GM12878 (cell line): ENCODE measurements at regions not wholly inside any gene's neighbourhood (a gene's known extent, or its start where the extent isn't known, plus 50 kb on each side); places are given as distances from the start of the nearest gene placed in this dataset.

Experiments
- ATAC-seq: fragments of 200-7000 bp; cut with Tn5 transposase; 3 replicates; pipeline ENCODE4 v1.9.1; 2020; ENCODE audit warnings: mild to moderate bottlenecking, moderate library complexity
- BruUV-seq: library from RNA; stranded (reverse); fragments of 400-500 nt; replicated peaks from 2 replicates; lab custom pipeline; 2021; lab: Mats Ljungman, UMichigan
- CTCF ChIA-PET: fragments of 300-600 bp; sonication (Branson Sonifier 250); formaldehyde crosslinking; extraction: SDS; loops from one replicate; lab custom pipeline; 2021; ENCODE audit warnings: inconsistent platforms; lab: Yijun Ruan, JAX
- POLR2A ChIA-PET: fragments of 350-600 bp; formaldehyde crosslinking; extraction: SDS; loops from one replicate; lab custom pipeline; 2021; ENCODE audit warnings: inconsistent platforms; lab: Charles Lee
- RAD21 ChIA-PET: fragments of 300-600 bp; sonication (Branson Sonifier 250); formaldehyde crosslinking; loops from one replicate; lab custom pipeline; 2023; ENCODE audit warnings: antibody characterized with exemption; ENCODE audit not compliant: unreplicated experiment; lab: Charles Lee
- SMC1A ChIA-PET: fragments of 300-600 bp; sonication (Branson Sonifier 250); formaldehyde crosslinking; loops from one replicate; lab custom pipeline; 2023; ENCODE audit not compliant: unreplicated experiment, uncharacterized antibody; lab: Charles Lee
- DNase-seq: peaks from one replicate; pipeline ENCODE4 v3.0.0-alpha.2; 2011; ENCODE audit warnings: low read depth, low spot score
- FAIRE-seq: peaks from 3 replicates; lab custom pipeline; 2011; peaks lifted over from hg19 to GRCh38; lab: Jason Lieb, UNC
- H2AFZ ChIP-seq: 2 replicates; pipeline ENCODE4 v1.6.0; 2011; ENCODE audit warnings: low read depth, low read length, control low read depth; ENCODE audit not compliant: control insufficient read depth
- H3K27ac ChIP-seq: 2 replicates; pipeline ENCODE4 v1.5.1; 2011; ENCODE audit warnings: control low read depth; ENCODE audit not compliant: control insufficient read depth, insufficient read depth
- H3K27me3 ChIP-seq, 2 experiments: replicated peaks in 1 of 2; 2 replicates each; pipeline versions ENCODE4 v1.6.0 to v1.6.1; 2011; ENCODE audit warnings: low read length in 1 of 2; ENCODE audit not compliant: control insufficient read depth in 2 of 2, insufficient read depth in 2 of 2
- H3K36me3 ChIP-seq, 2 experiments: 2 replicates each; pipeline ENCODE4 v1.5.1; 2011; ENCODE audit warnings: low read length in 1 of 2; ENCODE audit not compliant: control insufficient read depth in 2 of 2, insufficient read depth in 2 of 2
- H3K4me1 ChIP-seq: 2 replicates; pipeline ENCODE4 v1.6.1; 2011; ENCODE audit warnings: mild to moderate bottlenecking, low read length, moderate library complexity, mixed read lengths; ENCODE audit not compliant: control insufficient read depth, insufficient read depth
- H3K4me2 ChIP-seq: 2 replicates; pipeline ENCODE4 v1.6.0; 2011; ENCODE audit warnings: control low read depth; ENCODE audit not compliant: control insufficient read depth, insufficient read depth
- H3K4me3 ChIP-seq: fragments of 200-600 bp; sonication (generic); 2 replicates; pipeline ENCODE4 v1.5.1; 2016
- H3K79me2 ChIP-seq: 2 replicates; pipeline ENCODE4 v1.6.0; 2011; ENCODE audit warnings: low read length; ENCODE audit not compliant: control insufficient read depth, insufficient read depth
- H3K9ac ChIP-seq: 2 replicates; pipeline ENCODE4 v1.8.0; 2011; ENCODE audit warnings: low read length, control low read depth, mixed read lengths; ENCODE audit not compliant: control insufficient read depth, insufficient read depth
- H3K9me3 ChIP-seq: replicated peaks from 3 replicates; pipeline ENCODE4 v1.5.1; 2011; ENCODE audit warnings: mild to moderate bottlenecking, low read length; ENCODE audit not compliant: control insufficient read depth, insufficient read depth
- H4K20me1 ChIP-seq: 2 replicates; pipeline ENCODE4 v1.6.0; 2011; ENCODE audit not compliant: control insufficient read depth, insufficient read depth
- BACH1 ChIP-seq: fragments of 450-650 bp; IDR thresholded peaks from 2 replicates; pipeline ENCODE4 v1.6.1; 2017; ENCODE audit warnings: mild to moderate bottlenecking, borderline replicate concordance
- BHLHE40 ChIP-seq, 2 experiments: fragments of 450-650 bp in 1 of 2; IDR thresholded peaks; 2 replicates each; pipeline ENCODE4 v1.6.1; 2011 to 2017; ENCODE audit warnings: low read depth in 2 of 2, borderline replicate concordance in 1 of 2, improper control_type of control experiment in 1 of 2, low read length in 1 of 2, mild to moderate bottlenecking in 1 of 2
- IKZF1 ChIP-seq: fragments of 450-650 bp; conservative IDR thresholded peaks from 2 replicates; pipeline ENCODE4 v1.6.1; 2017; ENCODE audit warnings: antibody characterized with exemption, mild to moderate bottlenecking
- JUNB ChIP-seq: IDR thresholded peaks from 2 replicates; pipeline ENCODE4 v1.6.1; 2016; ENCODE audit warnings: antibody characterized with exemption, mild to moderate bottlenecking
- PAX5 ChIP-seq: IDR thresholded peaks from 2 replicates; pipeline ENCODE4 v1.6.1; 2011; ENCODE audit warnings: low read depth, low read length, borderline replicate concordance
- POLR2A ChIP-seq: IDR thresholded peaks from 2 replicates; pipeline ENCODE4 v1.6.1; 2011; ENCODE audit warnings: low read depth, mild to moderate bottlenecking, low read length
- RAD51 ChIP-seq: fragments of 450-650 bp; IDR thresholded peaks from 2 replicates; pipeline ENCODE4 v1.6.1; 2016; ENCODE audit warnings: moderate library complexity, mild to moderate bottlenecking, inconsistent platforms
- RB1 ChIP-seq: fragments of 450-650 bp; formaldehyde crosslinking; IDR thresholded peaks from 2 replicates; pipeline ENCODE4 v1.6.1; 2017; ENCODE audit warnings: mild to moderate bottlenecking, borderline replicate concordance
- RUNX3 ChIP-seq: IDR thresholded peaks from 2 replicates; pipeline ENCODE4 v1.6.1; 2012; ENCODE audit warnings: low read length, inconsistent platforms
- TARDBP ChIP-seq: IDR thresholded peaks from 2 replicates; pipeline ENCODE4 v1.6.1; 2016; ENCODE audit warnings: borderline replicate concordance
- TBL1XR1 ChIP-seq: IDR thresholded peaks from 2 replicates; pipeline ENCODE4 v1.6.1; 2012; ENCODE audit warnings: low read depth, low read length, improper control_type of control experiment
- TCF7 ChIP-seq: IDR thresholded peaks from 2 replicates; pipeline ENCODE4 v1.6.1; 2014; ENCODE audit warnings: antibody characterized with exemption, borderline replicate concordance
- ZBED1 ChIP-seq: IDR thresholded peaks from 2 replicates; pipeline ENCODE4 v1.6.1; 2016; ENCODE audit warnings: borderline replicate concordance
- ZBTB33 ChIP-seq: fragments of 450-650 bp; IDR thresholded peaks from 2 replicates; pipeline ENCODE4 v1.6.1; 2017; ENCODE audit warnings: mild to moderate bottlenecking
- ZBTB4 ChIP-seq: fragments of 450-650 bp; formaldehyde crosslinking; IDR thresholded peaks from 2 replicates; pipeline ENCODE4 v1.4.0; 2022; ENCODE audit warnings: mild to moderate bottlenecking, moderate library complexity
- WGBS: methylation state at CpG from one replicate; pipeline ENCODE4 v1.1.6; 2016; ENCODE audit warnings: low lambda C conversion rate; ENCODE audit not compliant: insufficient replicate concordance, insufficient coverage; ENCODE audit errors: missing lambda C conversion rate; 5-methylcytosine and 5-hydroxymethylcytosine counted together
- in situ Hi-C: fragments of 300-500 bp; cut with MboI; formaldehyde crosslinking; loops from 9 replicates; pipeline ENCODE4 v1.14.3; 2018; ENCODE audit warnings: mixed read lengths
- intact Hi-C: fragments of 100-400 bp; cut with micrococcal nuclease; formaldehyde crosslinking; loops from one replicate; pipeline ENCODE4 v1.14.2; 2022; ENCODE audit not compliant: unreplicated experiment

DNA sequence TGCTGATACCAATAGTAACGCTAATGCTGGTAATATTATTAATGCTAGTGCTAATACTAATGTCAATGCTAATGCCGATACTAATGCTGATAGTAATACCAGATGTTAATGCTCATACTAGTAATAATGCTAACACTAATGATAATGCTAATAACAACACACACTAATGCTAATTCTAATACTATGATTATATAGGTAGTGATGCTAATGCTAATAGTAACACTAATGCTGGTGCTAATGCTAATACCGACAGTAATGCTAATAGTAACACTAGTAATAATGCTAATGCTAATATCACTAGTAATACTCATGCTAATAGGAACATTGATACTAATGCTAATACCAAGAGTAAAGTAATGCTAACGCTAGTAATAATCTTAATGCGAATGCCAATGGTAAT is 406.4 kb upstream of the RNF32 start:
- H3K27ac ChIP-seq = no peak overlapping the region
- TF ChIP-seq POLR2A = no peak
- no peak for ATAC-seq
- no peak for FAIRE-seq
- H3K4me3 ChIP-seq = no peak overlapping the region
- SMC1A ChIA-PET = no interaction called here
- H3K9me3 ChIP-seq = no peaks in the 10 kb centered on the region
- intact Hi-C loops = no loop called here
- no peaks in the 10 kb centered on the region for H3K27me3 ChIP-seq
- RAD21 ChIA-PET = no interaction called here
- WGBS = 92% methylated on average over 5 of the region's 5 CpGs
- H2AFZ ChIP-seq = no peak overlapping the region
- no peaks in the 10 kb centered on the region for H3K79me2 ChIP-seq
- CTCF ChIA-PET = no interaction called here
- no peak overlapping the region for H3K9ac ChIP-seq
- H3K4me2 ChIP-seq = no peak overlapping the region
- BruUV-seq = no TSS peak
- no peaks in the 10 kb centered on the region for H3K4me1 ChIP-seq
- H3K36me3 ChIP-seq = no peaks in the 10 kb centered on the region
- DNase-seq = no peak
- H4K20me1 ChIP-seq = no peaks in the 10 kb centered on the region
- in situ Hi-C loops = no loop called here
- POLR2A ChIA-PET = no interaction called here

DNA sequence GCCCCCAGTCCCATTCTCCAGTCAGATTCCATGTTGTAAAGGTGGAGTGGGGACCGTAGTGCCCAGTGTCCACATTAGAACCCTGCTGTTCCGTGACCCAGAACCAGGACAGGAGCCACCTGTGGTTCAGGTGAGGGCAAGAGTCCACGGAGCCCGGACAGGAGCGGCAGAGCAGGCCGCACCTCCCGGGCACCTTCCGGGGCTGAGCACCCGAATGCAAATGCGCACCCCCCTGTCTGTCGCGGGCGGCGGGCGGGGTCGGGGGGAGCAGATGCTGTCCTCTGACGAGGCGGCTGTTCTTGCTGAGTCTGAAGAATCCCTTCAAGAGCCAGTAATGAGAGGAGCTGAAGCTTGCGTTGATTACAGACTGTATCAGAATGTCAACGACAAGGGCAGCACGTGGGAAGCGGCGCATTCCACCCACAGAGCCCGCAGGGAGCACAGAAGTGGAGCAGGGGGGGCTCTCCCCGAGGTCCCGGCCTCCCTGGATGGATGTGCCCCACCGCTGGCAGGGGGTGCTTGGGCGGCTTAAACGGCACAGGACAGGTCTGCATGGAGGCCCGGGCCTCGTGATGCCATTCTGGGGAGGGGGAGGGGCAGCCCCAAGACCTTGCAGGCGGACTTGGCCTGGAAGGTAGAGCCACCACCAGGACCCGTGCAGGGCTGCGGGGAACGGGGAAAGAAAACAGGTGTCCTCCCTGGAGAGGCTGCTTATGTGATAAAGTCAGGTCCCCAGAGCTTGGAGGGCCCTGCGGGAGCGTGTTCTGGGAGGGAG is 407.5 kb upstream of the RNF32 start:
- CTCF ChIA-PET = no interaction called here
- SMC1A ChIA-PET = no interaction called here
- FAIRE-seq (no peak), DNase-seq (no peak), ATAC-seq (no peak)
- H3K4me2 ChIP-seq = no peak overlapping the region
- POLR2A ChIA-PET = no interaction called here
- no TSS peak for BruUV-seq
- H4K20me1 ChIP-seq = no peaks in the 10 kb centered on the region
- no peak overlapping the region for H3K27ac ChIP-seq
- intact Hi-C loops = no loop called here
- H3K36me3 ChIP-seq = no peaks in the 10 kb centered on the region
- RAD21 ChIA-PET = no interaction called here
- H3K9me3 ChIP-seq = no peaks in the 10 kb centered on the region; the same call in 2 of the 3 replicates
- 63% methylated on average over 37 of the region's 37 CpGs for WGBS
- no peaks in the 10 kb centered on the region for H3K4me1 ChIP-seq
- no peak overlapping the region for H2AFZ ChIP-seq
- H3K79me2 ChIP-seq = no peaks in the 10 kb centered on the region
- in situ Hi-C loops = no loop called here
- no peak overlapping the region for H3K4me3 ChIP-seq
- no peak overlapping the region for H3K9ac ChIP-seq
- no peaks in the 10 kb centered on the region for H3K27me3 ChIP-seq
- TF ChIP-seq ZBTB33 = no peak
- no peak for TF ChIP-seq RAD51
- no peak for TF ChIP-seq TCF7
- TF ChIP-seq ZBTB4 (CRISPR knock-in tag) = no peak
- no peak for TF ChIP-seq JUNB
- no peak for TF ChIP-seq BHLHE40 (IDR thresholded peaks at IDR 0.05; ENCODE audit: borderline replicate concordance in 1 of 2, low read depth in 2 of 2, low read length in 1 of 2)
- TF ChIP-seq ZBED1 = no peak
- no peak for TF ChIP-seq TARDBP
- no peak for TF ChIP-seq IKZF1
- TF ChIP-seq RUNX3 = no peak
- TF ChIP-seq BACH1 = no peak
- no peak for TF ChIP-seq TBL1XR1
- no peak for TF ChIP-seq PAX5
- no peak for TF ChIP-seq RB1
